ENCODE measurements at regions not wholly inside any gene's neighbourhood (a gene's known extent, or its start where the extent isn't known, plus 50 kb on each side); places are given as distances from the start of the nearest gene placed in this dataset.
"Not testable (repeated sequence)": the region's sequence is repeated elsewhere in the genome, so short reads cannot be mapped to it uniquely, and the experiment has no call there.

DNA sequence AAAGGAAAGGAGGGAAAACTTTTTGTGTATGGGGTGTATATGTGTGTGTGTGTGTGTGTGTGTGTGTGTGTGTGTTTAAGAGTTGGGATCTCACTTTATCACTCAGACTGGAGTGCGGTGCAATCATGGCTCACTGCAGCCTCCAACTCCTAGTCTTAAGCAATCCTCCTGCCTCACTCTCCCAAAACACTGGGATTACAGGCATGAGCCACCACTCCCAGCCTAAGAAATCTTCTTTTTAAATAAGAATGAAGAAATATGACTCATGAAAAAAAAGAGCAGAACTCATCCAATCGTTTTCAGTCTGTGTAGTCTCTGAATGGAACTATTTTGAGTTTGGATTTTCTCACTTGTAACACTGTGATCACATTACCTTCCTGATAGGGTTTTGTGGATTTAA is 601.5 kb downstream of the ACTL7B start:
- Mint-ChIP-seq H3K9me3 (no peaks in the 10 kb centered on the region), H3K36me3 (ENCODE audit: low read depth) (no peaks in the 10 kb centered on the region), H3K4me1 (ENCODE audit: low read depth) (no peaks in the 10 kb centered on the region), H3K4me3 (ENCODE audit: low read depth) (no peak overlapping the region), H3K27ac (no peak overlapping the region), H3K27me3 (ENCODE audit: low read depth) (no peaks in the 10 kb centered on the region)
- intact Hi-C loops (cut with micrococcal nuclease): no loop called here
- no peak for DNase-seq (ENCODE audit: low spot score)

DNA sequence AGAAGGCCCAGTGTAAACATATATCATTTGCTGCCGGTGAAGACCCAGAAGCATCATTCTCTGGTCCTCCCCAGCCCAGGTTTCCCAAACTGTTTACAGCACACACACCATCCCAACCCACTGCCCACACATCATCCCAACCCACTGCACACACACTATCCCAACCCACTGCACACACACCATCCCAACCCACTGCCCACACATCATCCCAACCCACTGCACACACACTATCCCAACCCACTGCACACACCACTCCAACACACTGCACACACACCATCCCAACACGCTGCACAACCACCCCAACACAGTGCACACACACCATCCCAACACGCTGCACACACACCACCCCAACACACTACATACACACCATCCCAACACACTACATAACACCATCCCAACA is 608.4 kb downstream of the ACTL7B start:
- H3K4me3 Mint-ChIP-seq (ENCODE audit: low read depth); DNase-seq (ENCODE audit: low spot score); H3K9me3 Mint-ChIP-seq; H3K36me3 Mint-ChIP-seq (ENCODE audit: low read depth); H3K27ac Mint-ChIP-seq; intact Hi-C loops (cut with micrococcal nuclease); H3K4me1 Mint-ChIP-seq (ENCODE audit: low read depth); H3K27me3 Mint-ChIP-seq (ENCODE audit: low read depth): not testable (repeated sequence)

DNA sequence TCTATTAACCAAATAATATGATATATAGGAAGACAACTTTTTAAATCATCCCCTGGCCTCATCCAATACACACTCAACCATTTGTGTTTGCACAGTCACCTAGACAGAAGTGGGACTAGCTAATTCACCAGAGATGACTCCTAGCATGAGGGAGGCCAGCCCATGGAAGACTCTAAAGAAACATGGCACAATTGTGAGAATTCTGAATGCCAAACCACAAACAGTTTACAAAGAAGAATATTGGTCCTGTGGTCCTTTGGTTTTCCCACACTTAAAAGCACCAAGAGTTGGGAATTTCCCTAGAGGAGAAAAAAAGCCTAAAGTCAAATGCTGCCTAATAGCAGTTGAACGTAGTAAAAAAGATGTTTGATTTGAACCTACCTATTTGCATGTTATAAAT is 609.9 kb downstream of the ACTL7B start:
- Mint-ChIP-seq H3K4me3 (ENCODE audit: low read depth) (no peak overlapping the region), H3K27me3 (ENCODE audit: low read depth) (no peaks in the 10 kb centered on the region), H3K9me3 (no peaks in the 10 kb centered on the region), H3K4me1 (ENCODE audit: low read depth) (no peaks in the 10 kb centered on the region), H3K27ac (no peak overlapping the region), H3K36me3 (ENCODE audit: low read depth) (no peaks in the 10 kb centered on the region)
- DNase-seq (ENCODE audit: low spot score): no peak
- intact Hi-C loops (cut with micrococcal nuclease): no loop called here

DNA sequence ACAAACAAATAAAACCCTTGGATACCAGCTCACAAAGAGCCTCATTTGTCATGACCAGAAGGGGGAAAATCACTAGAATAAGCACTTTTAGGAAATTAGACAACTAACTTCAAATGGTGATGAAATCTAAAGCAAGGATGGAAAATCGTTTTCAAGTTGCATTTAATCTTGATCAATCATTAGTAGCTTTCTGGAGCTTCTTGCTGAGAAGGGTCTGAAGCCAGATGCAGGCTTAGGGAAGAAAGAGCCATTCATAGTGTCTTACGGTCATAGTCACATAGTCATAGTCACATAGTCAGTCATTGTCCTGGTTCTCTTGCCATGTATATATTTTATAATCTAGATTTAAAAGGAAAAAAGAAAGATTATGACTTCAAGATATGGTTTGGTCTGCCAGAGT is 610.5 kb downstream of the ACTL7B start:
- DNase-seq (ENCODE audit: low spot score): no peak
- Mint-ChIP-seq H3K27me3 (ENCODE audit: low read depth) (no peaks in the 10 kb centered on the region), H3K27ac (no peak overlapping the region), H3K4me1 (ENCODE audit: low read depth) (no peaks in the 10 kb centered on the region), H3K9me3 (no peaks in the 10 kb centered on the region), H3K4me3 (ENCODE audit: low read depth) (no peak overlapping the region), H3K36me3 (ENCODE audit: low read depth) (no peaks in the 10 kb centered on the region)
- intact Hi-C loops (cut with micrococcal nuclease): no loop called here

DNA sequence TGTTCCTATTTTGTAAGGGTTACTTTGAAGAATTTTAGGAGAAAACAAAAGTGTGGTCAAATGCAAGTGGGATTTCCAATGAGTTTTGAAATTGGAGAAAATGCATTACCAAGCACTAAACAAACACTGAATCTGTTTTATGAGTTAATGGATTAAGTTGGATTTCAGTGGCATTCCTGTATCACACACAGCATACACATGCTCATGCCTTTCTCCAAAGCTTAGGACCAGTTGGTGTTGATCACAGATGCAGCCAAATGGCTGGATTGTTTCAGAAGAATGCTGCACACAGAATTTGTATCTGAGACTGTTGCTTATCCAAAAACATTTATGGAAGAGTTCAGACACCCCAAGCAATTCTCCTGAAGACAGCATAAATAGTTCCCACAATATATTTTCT is 611.1 kb downstream of the ACTL7B start:
- no peak for DNase-seq (ENCODE audit: low spot score)
- Mint-ChIP-seq H3K9me3 (no peaks in the 10 kb centered on the region), H3K4me1 (ENCODE audit: low read depth) (no peaks in the 10 kb centered on the region), H3K4me3 (ENCODE audit: low read depth) (no peak overlapping the region), H3K27ac (no peak overlapping the region), H3K36me3 (ENCODE audit: low read depth) (no peaks in the 10 kb centered on the region), H3K27me3 (ENCODE audit: low read depth) (no peaks in the 10 kb centered on the region)
- intact Hi-C loops (cut with micrococcal nuclease): no loop called here

DNA sequence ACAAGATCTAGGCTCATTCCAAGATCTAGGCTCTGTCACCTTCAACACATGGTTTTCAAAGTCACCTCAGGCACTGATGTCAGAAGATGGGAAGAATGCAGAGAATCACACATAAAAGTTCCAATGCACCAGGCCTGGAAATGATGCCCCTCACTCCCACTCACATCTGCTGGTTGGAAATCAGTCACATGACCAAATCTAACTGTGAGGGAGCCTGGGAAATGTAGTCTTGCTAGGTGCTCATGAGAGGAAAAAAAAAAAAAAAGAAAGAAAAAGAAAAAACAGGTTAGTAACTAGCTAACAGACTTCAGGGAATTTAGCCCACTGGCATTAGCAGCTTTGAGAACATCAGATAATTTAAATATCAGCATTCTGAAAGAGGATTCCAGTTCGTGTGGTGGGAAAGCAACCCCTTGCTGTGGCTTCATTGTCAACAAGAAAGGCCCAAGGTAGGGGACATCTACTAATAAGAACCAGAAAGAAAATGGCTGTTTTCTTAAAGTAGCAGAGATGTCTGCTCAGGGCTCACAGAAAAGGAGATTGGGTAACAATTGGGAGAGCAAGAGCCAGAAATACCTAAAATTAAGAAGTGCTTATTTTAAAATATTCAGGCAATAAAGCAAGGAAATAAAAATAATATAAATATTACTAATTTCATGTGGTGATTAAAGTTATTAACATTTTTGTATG is 614.3 kb downstream of the ACTL7B start:
- H3K4me1 Mint-ChIP-seq (ENCODE audit: low read depth): no peaks in the 10 kb centered on the region
- H3K4me3 Mint-ChIP-seq (ENCODE audit: low read depth): no peak overlapping the region
- DNase-seq (ENCODE audit: low spot score): no peak
- H3K27me3 Mint-ChIP-seq (ENCODE audit: low read depth): no peaks in the 10 kb centered on the region
- no peaks in the 10 kb centered on the region for H3K9me3 Mint-ChIP-seq
- intact Hi-C loops (cut with micrococcal nuclease): no loop called here
- no peaks in the 10 kb centered on the region for H3K36me3 Mint-ChIP-seq (ENCODE audit: low read depth)
- no peak overlapping the region for H3K27ac Mint-ChIP-seq

DNA sequence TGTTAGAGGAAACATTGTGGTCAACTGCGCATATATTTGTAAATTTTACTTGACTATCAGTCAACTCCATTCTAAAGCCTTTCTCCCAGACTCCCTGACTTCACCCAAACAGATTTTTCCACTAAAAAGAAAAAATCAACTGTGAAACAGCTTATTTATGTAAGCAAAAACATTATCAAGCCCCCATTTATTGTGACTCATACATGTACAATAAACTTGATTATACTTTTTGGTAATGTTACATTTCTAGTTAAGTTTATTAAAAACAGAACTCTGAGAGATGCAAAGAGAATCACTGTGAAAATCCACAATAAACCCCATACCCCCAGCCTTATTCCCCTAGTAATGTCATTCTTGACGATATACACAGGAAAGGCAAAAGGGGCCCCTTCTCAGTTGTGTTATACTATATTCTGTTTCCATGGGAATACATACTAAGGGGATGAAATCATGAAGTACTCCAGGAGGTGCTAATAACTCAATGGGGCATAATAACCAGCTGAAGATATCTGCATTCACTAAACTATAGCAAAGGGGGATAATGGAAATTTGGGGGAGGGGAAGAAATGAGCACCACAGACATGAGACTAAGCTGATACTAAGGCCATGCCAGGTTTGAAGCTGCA is 616.0 kb downstream of the ACTL7B start:
- H3K4me1 Mint-ChIP-seq (ENCODE audit: low read depth): no peaks in the 10 kb centered on the region
- no peaks in the 10 kb centered on the region for H3K36me3 Mint-ChIP-seq (ENCODE audit: low read depth)
- no peak overlapping the region for H3K4me3 Mint-ChIP-seq (ENCODE audit: low read depth)
- intact Hi-C loops (cut with micrococcal nuclease): no loop called here
- no peaks in the 10 kb centered on the region for H3K9me3 Mint-ChIP-seq
- H3K27ac Mint-ChIP-seq: no peak overlapping the region
- no peaks in the 10 kb centered on the region for H3K27me3 Mint-ChIP-seq (ENCODE audit: low read depth)
- DNase-seq (ENCODE audit: low spot score): no peak

DNA sequence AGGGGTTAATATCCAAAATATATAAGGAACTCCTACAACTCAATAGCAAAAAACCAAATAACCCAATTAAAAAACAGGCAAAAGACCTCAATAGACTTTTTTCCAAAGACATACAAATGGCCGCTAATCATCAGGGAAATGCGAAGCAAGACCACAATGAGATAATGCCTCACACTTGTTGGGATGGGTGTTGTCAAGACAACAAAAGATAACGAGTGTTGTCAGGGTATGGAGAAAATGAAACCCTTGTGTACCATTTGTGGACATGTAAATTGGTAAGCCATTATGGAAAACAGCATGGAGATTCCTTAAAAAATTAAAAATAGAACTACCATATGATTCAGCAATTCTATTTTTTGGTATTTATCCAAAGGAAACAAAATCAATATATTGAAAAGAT is 620.2 kb downstream of the ACTL7B start:
- no peaks in the 10 kb centered on the region for H3K36me3 Mint-ChIP-seq (ENCODE audit: low read depth)
- H3K27ac Mint-ChIP-seq: no peak overlapping the region
- H3K4me1 Mint-ChIP-seq (ENCODE audit: low read depth): no peaks in the 10 kb centered on the region
- no peak for DNase-seq (ENCODE audit: low spot score)
- peaks cover 4% of the 10 kb centered on the region for H3K9me3 Mint-ChIP-seq
- H3K4me3 Mint-ChIP-seq (ENCODE audit: low read depth): no peak overlapping the region
- intact Hi-C loops (cut with micrococcal nuclease): no loop called here
- no peaks in the 10 kb centered on the region for H3K27me3 Mint-ChIP-seq (ENCODE audit: low read depth)

DNA sequence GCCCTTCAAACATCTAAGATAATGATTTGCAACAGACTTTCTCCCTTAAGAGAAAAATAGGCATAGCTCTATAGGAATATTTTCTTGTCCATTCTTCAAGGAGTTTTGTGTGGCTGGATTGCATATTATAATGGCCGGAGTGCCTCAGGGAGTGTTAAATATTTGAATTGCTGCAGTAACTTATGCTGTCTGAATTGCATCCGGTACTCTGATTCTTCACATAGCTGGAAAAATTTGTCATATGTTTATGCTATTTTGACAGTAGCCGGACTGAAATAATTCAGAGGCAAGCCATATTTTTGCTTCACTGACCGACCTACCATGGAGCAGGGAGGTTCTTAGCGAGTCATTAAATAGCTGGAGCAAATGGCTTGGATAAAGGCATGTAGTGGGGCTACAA is 621.0 kb downstream of the ACTL7B start:
- Mint-ChIP-seq H3K36me3 (ENCODE audit: low read depth) (no peaks in the 10 kb centered on the region), H3K4me1 (ENCODE audit: low read depth) (no peaks in the 10 kb centered on the region), H3K27me3 (ENCODE audit: low read depth) (no peaks in the 10 kb centered on the region), H3K27ac (no peak overlapping the region), H3K4me3 (ENCODE audit: low read depth) (no peak overlapping the region), H3K9me3 (peaks cover 4% of the 10 kb centered on the region)
- no peak for DNase-seq (ENCODE audit: low spot score)
- intact Hi-C loops (cut with micrococcal nuclease): no loop called here

DNA sequence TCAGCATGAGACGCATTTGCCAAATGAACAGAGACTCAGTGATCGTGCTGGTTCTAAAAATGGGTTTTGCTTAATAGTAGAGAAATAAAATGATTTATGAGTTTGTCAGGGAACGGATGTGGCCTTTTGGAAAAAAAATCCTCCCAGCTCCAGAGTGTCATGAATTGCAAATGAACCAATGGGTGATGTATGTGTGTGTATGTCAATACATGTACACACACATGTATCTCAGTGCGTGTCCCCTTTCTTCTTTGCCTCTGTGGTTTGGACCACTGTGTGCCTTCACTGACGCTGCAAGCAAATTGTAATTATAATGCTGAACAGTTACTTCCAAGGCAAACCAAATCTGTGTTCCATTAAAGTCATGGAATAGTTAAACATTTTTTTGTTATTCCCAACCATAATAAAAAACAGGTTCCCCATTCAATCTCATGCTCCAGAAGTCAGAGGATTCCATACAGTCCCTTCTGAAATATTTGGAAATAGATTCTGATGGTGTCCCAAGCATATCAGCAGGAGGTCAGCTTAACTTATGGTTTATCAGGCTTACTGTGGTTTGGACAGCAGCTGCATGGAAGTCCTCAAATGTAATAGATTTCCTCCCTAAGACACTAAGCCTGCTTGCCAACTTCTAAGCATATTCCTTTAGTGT is 630.5 kb downstream of the ACTL7B start:
- Mint-ChIP-seq H3K36me3 (ENCODE audit: low read depth) (no peaks in the 10 kb centered on the region), H3K4me1 (ENCODE audit: low read depth) (no peaks in the 10 kb centered on the region), H3K27ac (no peak overlapping the region), H3K9me3 (peaks cover 6% of the 10 kb centered on the region), H3K27me3 (ENCODE audit: low read depth) (no peaks in the 10 kb centered on the region), H3K4me3 (ENCODE audit: low read depth) (no peak overlapping the region)
- intact Hi-C loops (cut with micrococcal nuclease): no loop called here
- DNase-seq (ENCODE audit: low spot score): no peak

DNA sequence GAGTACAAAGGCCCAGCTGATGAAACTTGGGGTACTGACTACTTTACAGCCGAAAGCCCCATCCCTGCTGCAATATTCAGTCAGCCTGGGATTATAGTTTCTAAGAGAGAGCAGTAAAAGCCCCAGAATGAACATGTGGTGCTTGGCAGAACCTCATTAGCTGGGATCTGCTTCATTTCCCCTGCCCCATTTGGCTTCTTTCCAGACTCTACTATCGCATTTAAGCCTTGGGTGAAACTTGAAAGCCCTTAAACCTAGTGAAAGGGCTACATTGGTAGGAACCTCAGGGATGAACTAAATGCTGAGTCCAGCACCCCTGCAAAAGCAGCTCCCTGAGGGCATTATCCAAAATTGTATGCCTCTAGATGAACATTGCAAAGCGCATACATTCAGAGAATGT is 631.1 kb downstream of the ACTL7B start:
- no peaks in the 10 kb centered on the region for H3K27me3 Mint-ChIP-seq (ENCODE audit: low read depth)
- peaks cover 6% of the 10 kb centered on the region for H3K9me3 Mint-ChIP-seq
- H3K27ac Mint-ChIP-seq: no peak overlapping the region
- no peak for DNase-seq (ENCODE audit: low spot score)
- H3K36me3 Mint-ChIP-seq (ENCODE audit: low read depth): no peaks in the 10 kb centered on the region
- H3K4me3 Mint-ChIP-seq (ENCODE audit: low read depth): no peak overlapping the region
- no peaks in the 10 kb centered on the region for H3K4me1 Mint-ChIP-seq (ENCODE audit: low read depth)
- intact Hi-C loops (cut with micrococcal nuclease): no loop called here

DNA sequence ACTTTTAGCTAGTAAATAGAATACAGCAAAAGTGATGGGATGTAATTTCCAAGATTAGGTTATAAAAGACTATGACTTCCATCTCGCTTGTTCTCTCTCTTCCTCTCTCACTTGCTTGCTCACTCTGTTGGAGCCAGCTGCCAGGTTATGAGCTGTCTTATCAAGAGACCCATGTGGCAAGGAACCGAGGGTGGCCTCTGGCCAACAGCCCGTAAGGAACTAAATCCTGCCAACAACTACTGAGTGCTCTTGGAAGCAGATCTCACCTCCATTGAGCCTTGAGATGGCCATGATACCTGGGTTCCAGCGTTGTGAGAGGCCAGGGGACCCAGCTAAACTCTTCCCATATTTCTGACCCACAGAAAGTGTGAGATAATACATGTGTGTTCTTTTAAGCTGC is 636.1 kb downstream of the ACTL7B start:
- H3K4me1 Mint-ChIP-seq (ENCODE audit: low read depth): no peaks in the 10 kb centered on the region
- intact Hi-C loops (cut with micrococcal nuclease): no loop called here
- no peak overlapping the region for H3K27ac Mint-ChIP-seq

DNA sequence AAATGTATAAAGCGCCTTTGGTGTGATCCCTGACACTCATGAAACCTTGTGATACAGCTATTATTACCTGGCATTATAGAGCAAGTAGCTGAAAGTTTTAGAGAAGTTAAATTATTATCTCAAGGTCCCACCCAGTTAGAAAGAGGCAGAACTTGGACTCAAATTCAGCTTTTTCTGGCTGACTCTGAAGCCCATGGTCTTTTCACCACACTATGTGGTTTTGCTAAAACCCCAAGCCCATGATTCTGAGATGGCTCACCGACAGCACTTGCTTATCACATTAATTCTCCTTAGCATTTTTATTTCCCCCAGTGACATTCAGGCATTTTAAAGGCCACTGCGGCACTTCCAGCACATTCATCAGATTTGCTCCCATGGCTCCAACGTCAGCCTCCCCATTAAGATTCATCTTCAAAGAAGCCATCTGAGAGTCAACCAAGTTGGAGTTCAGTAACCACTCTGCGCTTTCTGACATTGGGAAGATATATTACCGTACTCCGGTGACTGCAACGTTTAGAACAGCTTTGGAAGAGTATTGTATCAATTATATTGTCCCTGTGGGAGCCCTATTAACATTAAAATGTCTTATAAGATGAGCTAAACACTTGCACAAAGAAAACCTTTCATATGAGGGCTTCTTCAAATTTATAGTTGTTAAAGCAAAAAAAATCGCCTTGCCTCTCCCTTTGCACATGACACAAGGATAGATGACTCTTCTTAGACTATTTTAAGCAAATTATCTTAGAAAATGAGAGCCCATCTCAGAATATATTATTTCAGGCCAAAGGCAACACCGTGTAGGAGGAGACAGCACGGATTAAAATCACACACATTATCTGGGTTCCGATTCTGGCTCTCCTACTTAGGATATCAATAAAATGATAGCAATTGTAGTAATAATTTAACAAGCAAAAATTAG is 638.1 kb downstream of the ACTL7B start:
- H3K36me3 Mint-ChIP-seq (ENCODE audit: low read depth): no peaks in the 10 kb centered on the region
- intact Hi-C loops (cut with micrococcal nuclease): no loop called here

More for the DNA sequence above, 636.1 kb downstream of the ACTL7B start:
- DNase-seq (ENCODE audit: low spot score): no peak
- Mint-ChIP-seq H3K9me3 (peaks cover 4% of the 10 kb centered on the region), H3K27me3 (ENCODE audit: low read depth) (no peaks in the 10 kb centered on the region), H3K36me3 (ENCODE audit: low read depth) (no peaks in the 10 kb centered on the region), H3K4me3 (ENCODE audit: low read depth) (no peak overlapping the region)

More for the DNA sequence above, 638.1 kb downstream of the ACTL7B start:
- no peaks in the 10 kb centered on the region for H3K27me3 Mint-ChIP-seq (ENCODE audit: low read depth)
- peaks cover 4% of the 10 kb centered on the region for H3K9me3 Mint-ChIP-seq
- DNase-seq (ENCODE audit: low spot score): no peak
- no peaks in the 10 kb centered on the region for H3K4me1 Mint-ChIP-seq (ENCODE audit: low read depth)
- H3K27ac Mint-ChIP-seq: no peak overlapping the region
- H3K4me3 Mint-ChIP-seq (ENCODE audit: low read depth): no peak overlapping the region
